ENCODE measurements at regions not wholly inside any gene's neighbourhood (a gene's known extent, or its start where the extent isn't known, plus 50 kb on each side); places are given as distances from the start of the nearest gene placed in this dataset.

- no peak for DNase-seq
These were observed 234.4 kb upstream of the GPRIN3 start for GRCh38 chr4:89541998-89542397.

GRCh38 chr4:89539797-89540711 lies 232.5 kb upstream of the GPRIN3 start:
- no peak for DNase-seq

GRCh38 chr4:89539374-89539773 lies 231.8 kb upstream of the GPRIN3 start:
- no peak for DNase-seq

GRCh38 chr4:89538886-89539285 lies 231.3 kb upstream of the GPRIN3 start:
- DNase-seq, result no peak

- no peak for DNase-seq
These were observed 230.6 kb upstream of the GPRIN3 start for GRCh38 chr4:89538171-89538570.

GRCh38 chr4:89537281-89537680 lies 229.7 kb upstream of the GPRIN3 start:
- no peak for DNase-seq

- DNase-seq, result no peak
These were observed 227.7 kb upstream of the GPRIN3 start for GRCh38 chr4:89535251-89535650.

- DNase-seq, result no peak
These were observed 226.8 kb upstream of the GPRIN3 start for GRCh38 chr4:89534356-89534755.

- DNase-seq, result no peak
These were observed 224.5 kb upstream of the GPRIN3 start for GRCh38 chr4:89531932-89532640.

GRCh38 chr4:89528526-89529133 lies 221.0 kb upstream of the GPRIN3 start:
- no peak for DNase-seq

GRCh38 chr4:89521826-89522225 lies 214.2 kb upstream of the GPRIN3 start:
- DNase-seq, result no peak

- DNase-seq, result no peak
These were observed 212.2 kb upstream of the GPRIN3 start for GRCh38 chr4:89519771-89520320.

- DNase-seq, result no peak
These were observed 210.7 kb upstream of the GPRIN3 start for GRCh38 chr4:89518259-89518658.

GRCh38 chr4:89514811-89515210 lies 207.2 kb upstream of the GPRIN3 start:
- DNase-seq, result no peak

GRCh38 chr4:89511776-89512175 lies 204.2 kb upstream of the GPRIN3 start:
- DNase-seq, result no peak

- no peak for DNase-seq
These were observed 202.2 kb upstream of the GPRIN3 start for GRCh38 chr4:89509708-89510281.

GRCh38 chr4:89506866-89507491 lies 199.4 kb upstream of the GPRIN3 start:
- DNase-seq, result no peak

GRCh38 chr4:89502581-89502980 lies 195.0 kb upstream of the GPRIN3 start:
- DNase-seq, result no peak

- DNase-seq, result no peak
These were observed 190.1 kb upstream of the GPRIN3 start for GRCh38 chr4:89497517-89498308.

GRCh38 chr4:89496851-89497250 lies 189.3 kb upstream of the GPRIN3 start:
- no peak for DNase-seq

- DNase-seq, result no peak
These were observed 185.8 kb upstream of the GPRIN3 start for GRCh38 chr4:89493367-89493766.

- no peak for DNase-seq
These were observed 185.0 kb upstream of the GPRIN3 start for GRCh38 chr4:89492581-89493071.

Measured in DMS153 (cell line).